ENCODE measurements at regions not wholly inside any gene's neighbourhood (a gene's known extent, or its start where the extent isn't known, plus 50 kb on each side); places are given as distances from the start of the nearest gene placed in this dataset.

DNA sequence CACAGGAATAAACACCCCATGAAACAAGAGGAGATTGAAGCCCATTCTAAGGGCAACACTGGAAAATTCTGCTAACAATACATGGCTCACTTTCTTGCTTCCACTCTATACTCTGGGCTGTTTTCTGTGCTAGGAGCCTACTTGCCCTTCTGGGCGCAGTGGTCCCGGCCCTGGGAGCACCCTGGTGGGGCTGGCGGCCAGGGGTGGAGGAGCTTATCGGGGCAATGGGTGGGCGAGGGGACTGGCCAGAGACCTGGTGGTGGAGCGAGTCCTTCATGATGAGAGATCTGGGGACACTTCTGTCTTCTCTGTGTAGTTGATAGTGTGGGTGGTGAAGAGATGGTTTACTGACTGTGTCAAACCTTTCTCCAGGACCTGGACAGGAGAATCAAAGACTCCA, 1128.5 kb downstream of the TBL1XR1 start:
- no peak for DNase-seq (ENCODE audit: low read depth)

DNA sequence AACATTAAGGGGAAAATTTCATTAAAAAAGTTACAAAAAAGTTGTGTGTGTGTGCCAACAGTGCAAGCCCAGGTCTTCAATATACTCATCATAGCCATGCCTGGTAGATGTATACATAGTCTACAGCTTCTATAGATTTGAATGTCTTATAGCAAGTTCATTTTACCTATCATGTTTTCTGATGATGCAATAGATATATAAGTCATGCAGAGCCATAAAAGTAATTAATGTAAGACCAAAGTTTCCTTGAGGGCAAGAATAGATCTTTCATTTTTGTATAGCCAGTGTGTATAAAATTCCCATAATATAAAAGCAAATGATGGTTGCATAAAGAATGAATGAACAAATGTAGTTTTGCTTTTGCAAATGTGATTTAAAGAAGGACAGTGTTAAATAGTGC, 1138.4 kb downstream of the TBL1XR1 start:
- H3K4me3 ChIP-seq (ENCODE audit: low read depth, low read length): no peak overlapping the region
- no peak for DNase-seq (ENCODE audit: low read depth)
- TF ChIP-seq, protein P1, sequence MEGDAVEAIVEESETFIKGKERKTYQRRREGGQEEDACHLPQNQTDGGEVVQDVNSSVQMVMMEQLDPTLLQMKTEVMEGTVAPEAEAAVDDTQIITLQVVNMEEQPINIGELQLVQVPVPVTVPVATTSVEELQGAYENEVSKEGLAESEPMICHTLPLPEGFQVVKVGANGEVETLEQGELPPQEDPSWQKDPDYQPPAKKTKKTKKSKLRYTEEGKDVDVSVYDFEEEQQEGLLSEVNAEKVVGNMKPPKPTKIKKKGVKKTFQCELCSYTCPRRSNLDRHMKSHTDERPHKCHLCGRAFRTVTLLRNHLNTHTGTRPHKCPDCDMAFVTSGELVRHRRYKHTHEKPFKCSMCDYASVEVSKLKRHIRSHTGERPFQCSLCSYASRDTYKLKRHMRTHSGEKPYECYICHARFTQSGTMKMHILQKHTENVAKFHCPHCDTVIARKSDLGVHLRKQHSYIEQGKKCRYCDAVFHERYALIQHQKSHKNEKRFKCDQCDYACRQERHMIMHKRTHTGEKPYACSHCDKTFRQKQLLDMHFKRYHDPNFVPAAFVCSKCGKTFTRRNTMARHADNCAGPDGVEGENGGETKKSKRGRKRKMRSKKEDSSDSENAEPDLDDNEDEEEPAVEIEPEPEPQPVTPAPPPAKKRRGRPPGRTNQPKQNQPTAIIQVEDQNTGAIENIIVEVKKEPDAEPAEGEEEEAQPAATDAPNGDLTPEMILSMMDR (IDR thresholded peaks at IDR 0.05; ENCODE audit: low read depth, low read length, missing control alignments): no peak

More for the DNA sequence above, 1128.5 kb downstream of the TBL1XR1 start:
- TF ChIP-seq, protein P1 (IDR thresholded peaks at IDR 0.05; ENCODE audit: low read depth, low read length, missing control alignments): no peak
- no peak overlapping the region for H3K4me3 ChIP-seq (ENCODE audit: low read depth, low read length)

DNA sequence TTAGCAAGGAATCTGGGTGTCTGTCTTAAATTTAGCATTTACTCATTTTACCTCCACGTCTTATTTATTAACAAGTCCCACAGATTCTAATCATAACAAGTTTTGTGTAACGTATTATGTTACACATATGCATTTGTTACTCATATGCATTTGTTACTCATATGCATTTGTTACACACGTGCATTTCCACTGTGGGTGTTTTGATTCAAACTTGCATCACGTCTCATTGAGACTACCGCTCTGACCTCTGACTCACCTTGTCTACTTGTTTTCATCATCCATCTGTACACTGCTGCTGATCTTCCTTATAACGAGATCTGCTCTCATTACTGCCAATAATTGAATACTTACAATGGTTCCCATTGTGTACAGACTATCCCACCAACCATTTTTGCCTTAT, 1141.4 kb downstream of the TBL1XR1 start:
- H3K4me3 ChIP-seq (ENCODE audit: low read depth, low read length): no peak overlapping the region
- no peak for DNase-seq (ENCODE audit: low read depth)

DNA sequence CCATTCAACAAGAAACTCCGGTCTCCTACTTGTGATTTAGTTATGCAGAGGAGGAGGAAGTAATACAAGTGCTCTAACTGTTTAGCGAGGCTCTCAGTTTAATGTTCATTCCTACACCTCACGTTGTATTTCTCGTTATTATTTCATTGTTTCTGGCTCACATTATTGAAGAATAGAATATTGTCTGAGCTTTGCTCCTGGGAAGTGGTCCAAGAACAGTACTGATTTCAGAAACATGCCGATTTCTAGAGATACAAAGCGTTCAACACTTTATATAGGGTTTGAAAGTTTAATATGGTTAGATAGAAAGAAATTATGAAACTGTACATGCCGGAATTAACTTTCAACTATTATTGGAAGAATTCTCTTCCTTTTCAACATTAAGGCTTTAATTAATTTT, 1145.5 kb downstream of the TBL1XR1 start:
- DNase-seq (ENCODE audit: low read depth): no peak
- TF ChIP-seq, protein P1 (IDR thresholded peaks at IDR 0.05; ENCODE audit: low read depth, low read length, missing control alignments): no peak
- no peak overlapping the region for H3K4me3 ChIP-seq (ENCODE audit: low read depth, low read length)

More for the DNA sequence above, 1141.4 kb downstream of the TBL1XR1 start:
- TF ChIP-seq, protein P1 (IDR thresholded peaks at IDR 0.05; ENCODE audit: low read depth, low read length, missing control alignments): no peak

DNA sequence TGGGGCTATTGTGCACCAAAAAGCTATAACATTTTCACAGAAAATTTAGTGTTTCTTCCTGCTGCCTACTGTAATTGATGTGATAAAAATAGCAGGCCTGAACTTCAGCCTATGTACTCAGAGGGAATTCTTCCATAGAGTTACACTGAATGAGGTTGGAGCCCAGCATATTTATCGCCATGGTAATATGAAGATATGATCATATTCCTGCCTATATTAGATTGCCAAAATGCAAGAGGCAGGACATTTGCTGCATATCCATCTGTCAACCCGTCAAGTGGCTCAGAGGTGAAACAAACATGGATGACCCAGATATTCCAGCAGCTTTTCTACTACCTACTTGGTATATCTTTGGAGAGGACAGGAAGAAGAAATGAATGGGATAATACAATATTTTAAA, 1150.6 kb downstream of the TBL1XR1 start:
- no peak overlapping the region for H3K4me3 ChIP-seq (ENCODE audit: low read depth, low read length)
- no peak for DNase-seq (ENCODE audit: low read depth)
- TF ChIP-seq, protein P1 (IDR thresholded peaks at IDR 0.05; ENCODE audit: low read depth, low read length, missing control alignments): no peak

DNA sequence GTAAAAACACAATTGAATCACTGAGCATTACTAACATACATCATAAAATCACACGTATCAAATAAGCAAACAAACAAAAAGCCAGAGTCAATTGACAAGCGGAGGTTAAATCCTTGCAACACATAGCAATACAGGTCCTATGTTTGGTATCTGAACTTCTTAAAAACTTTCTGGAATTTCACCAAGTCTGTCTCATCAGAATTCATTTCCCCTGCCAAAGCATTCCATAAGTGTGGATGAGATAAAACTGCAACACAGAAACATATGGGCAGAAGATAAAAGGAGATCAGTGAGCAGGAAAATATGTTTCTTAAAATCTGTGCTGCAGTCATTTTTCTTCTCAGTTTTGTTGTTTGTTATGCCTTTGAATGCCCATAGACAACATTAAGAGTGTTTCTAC, 1155.5 kb downstream of the TBL1XR1 start:
- TF ChIP-seq, protein P1 (IDR thresholded peaks at IDR 0.05; ENCODE audit: low read depth, low read length, missing control alignments): no peak
- H3K4me3 ChIP-seq (ENCODE audit: low read depth, low read length): no peak overlapping the region
- DNase-seq (ENCODE audit: low read depth): no peak

DNA sequence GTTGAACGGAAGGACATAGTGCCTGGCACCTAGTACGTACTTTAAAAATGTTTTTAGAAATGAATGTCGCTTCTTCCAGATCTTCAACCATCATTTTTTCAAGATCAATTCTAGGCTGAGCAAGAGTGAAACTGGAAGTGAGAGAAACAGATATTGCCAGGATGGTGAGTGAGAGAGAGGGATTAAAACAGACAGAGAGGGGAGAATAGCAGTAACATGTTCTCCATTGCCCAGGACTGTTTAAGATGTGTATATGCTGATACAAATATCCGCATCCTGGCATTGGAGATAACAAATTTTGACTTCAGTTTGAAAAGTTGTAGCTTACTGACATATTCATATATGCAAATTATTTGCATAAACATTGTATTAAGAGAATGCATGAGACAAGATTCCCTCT, 1156.1 kb downstream of the TBL1XR1 start:
- DNase-seq (ENCODE audit: low read depth): no peak
- TF ChIP-seq, protein P1 (IDR thresholded peaks at IDR 0.05; ENCODE audit: low read depth, low read length, missing control alignments): no peak
- no peak overlapping the region for H3K4me3 ChIP-seq (ENCODE audit: low read depth, low read length)

Data from GM12864 (cell line).